ENCODE measurements at regions not wholly inside any gene's neighbourhood (a gene's known extent, or its start where the extent isn't known, plus 50 kb on each side); places are given as distances from the start of the nearest gene placed in this dataset.

DNA sequence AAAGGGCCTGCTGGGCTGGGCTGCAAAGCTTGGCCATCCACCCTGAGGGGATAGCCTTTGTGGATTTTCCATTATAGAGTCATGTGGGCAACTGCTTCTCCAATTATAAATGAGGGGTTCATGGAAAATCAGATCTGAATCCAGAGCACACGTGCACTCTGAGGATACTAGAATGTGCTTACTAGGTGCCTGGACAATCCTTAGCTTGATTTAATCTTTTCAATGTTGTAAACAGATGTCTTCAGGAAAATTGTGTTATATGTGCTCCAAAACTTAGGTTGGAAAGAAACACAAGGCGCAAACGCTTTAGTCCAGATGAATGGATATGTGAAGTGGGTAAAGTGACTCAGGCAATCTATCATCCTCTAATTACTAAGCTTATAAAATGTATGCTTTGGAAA, 92.0 kb downstream of the SLC17A6 start:
- TF ChIP-seq, protein P1, sequence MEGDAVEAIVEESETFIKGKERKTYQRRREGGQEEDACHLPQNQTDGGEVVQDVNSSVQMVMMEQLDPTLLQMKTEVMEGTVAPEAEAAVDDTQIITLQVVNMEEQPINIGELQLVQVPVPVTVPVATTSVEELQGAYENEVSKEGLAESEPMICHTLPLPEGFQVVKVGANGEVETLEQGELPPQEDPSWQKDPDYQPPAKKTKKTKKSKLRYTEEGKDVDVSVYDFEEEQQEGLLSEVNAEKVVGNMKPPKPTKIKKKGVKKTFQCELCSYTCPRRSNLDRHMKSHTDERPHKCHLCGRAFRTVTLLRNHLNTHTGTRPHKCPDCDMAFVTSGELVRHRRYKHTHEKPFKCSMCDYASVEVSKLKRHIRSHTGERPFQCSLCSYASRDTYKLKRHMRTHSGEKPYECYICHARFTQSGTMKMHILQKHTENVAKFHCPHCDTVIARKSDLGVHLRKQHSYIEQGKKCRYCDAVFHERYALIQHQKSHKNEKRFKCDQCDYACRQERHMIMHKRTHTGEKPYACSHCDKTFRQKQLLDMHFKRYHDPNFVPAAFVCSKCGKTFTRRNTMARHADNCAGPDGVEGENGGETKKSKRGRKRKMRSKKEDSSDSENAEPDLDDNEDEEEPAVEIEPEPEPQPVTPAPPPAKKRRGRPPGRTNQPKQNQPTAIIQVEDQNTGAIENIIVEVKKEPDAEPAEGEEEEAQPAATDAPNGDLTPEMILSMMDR (conservative IDR thresholded peaks at IDR 0.05; ENCODE audit: control insufficient read depth, insufficient read depth, low read depth, low read length) = no peak
- no peak overlapping the region for H3K4me3 ChIP-seq (ENCODE audit: control insufficient read depth, low read depth, low read length)
- DNase-seq (ENCODE audit: low read depth) = no peak
